K562 (cell line): ENCODE measurements at regions not wholly inside any gene's neighbourhood (a gene's known extent, or its start where the extent isn't known, plus 50 kb on each side); places are given as distances from the start of the nearest gene placed in this dataset.
A peak's percentile ranks its signal among the peaks of the same experiment; 100 is the strongest.

Experiments used
- ATF6 ChIP-seq: sonication (generic); formaldehyde crosslinking; IDR thresholded peaks from 2 replicates; pipeline ENCODE4 v1.4.0; 2020; ENCODE audit warnings: mild to moderate bottlenecking, missing genetic modification reagents
- HDAC6 ChIP-seq: IDR thresholded peaks from 2 replicates; pipeline ENCODE4 v1.6.1; 2012; ENCODE audit warnings: low read depth, mild to moderate bottlenecking, control low read depth, inconsistent platforms, low read length, moderate library complexity
- MEF2D ChIP-seq: conservative IDR thresholded peaks from 2 replicates; pipeline ENCODE4 v1.6.1; 2016; ENCODE audit warnings: low read depth, missing genetic modification characterization, missing compliant biosample characterization
- PKNOX1 ChIP-seq: fragments of 450-650 bp; IDR thresholded peaks from 2 replicates; pipeline ENCODE4 v1.6.1; 2016
- SIN3B ChIP-seq: fragments of 450-650 bp; IDR thresholded peaks from 2 replicates; pipeline ENCODE4 v1.6.1; 2017; ENCODE audit warnings: low read depth, mild to moderate bottlenecking, moderate library complexity
- SPI1 ChIP-seq: IDR thresholded peaks from 2 replicates; pipeline ENCODE4 v1.6.1; 2011; ENCODE audit warnings: low read depth, low read length, control low read depth, borderline replicate concordance
- TFAP4 ChIP-seq: sonication (generic); formaldehyde crosslinking; IDR thresholded peaks from 2 replicates; pipeline ENCODE4 v1.8.0; 2022; ENCODE audit warnings: missing genetic modification reagents, mild to moderate bottlenecking, moderate library complexity, borderline replicate concordance
- THRB ChIP-seq: fragments of 450-650 bp; formaldehyde crosslinking; conservative IDR thresholded peaks from 2 replicates; pipeline ENCODE4 v1.4.0; 2022; ENCODE audit warnings: mild to moderate bottlenecking, missing genetic modification characterization
- ZNF444 ChIP-seq: fragments of 250-450 bp; sonication (Bioruptor Pico); IDR thresholded peaks from 2 replicates; pipeline ENCODE4 v1.4.0; 2020; ENCODE audit warnings: mild to moderate bottlenecking, moderate library complexity
- ZNF592 ChIP-seq: fragments of 450-650 bp; IDR thresholded peaks from 2 replicates; pipeline ENCODE4 v1.6.1; 2017; ENCODE audit warnings: antibody characterized with exemption, mild to moderate bottlenecking

- no peak for TF ChIP-seq THRB (CRISPR knock-in tag)
- no peak for TF ChIP-seq ATF6
- TF ChIP-seq TFAP4 (CRISPR knock-in tag), result no peak
- TF ChIP-seq ZNF444 (CRISPR knock-in tag), result no peak
- TF ChIP-seq MEF2D (tag), result 0 out of 2 replicates have a peak, but pooled peaks have one; percentile 47
- no peak for TF ChIP-seq SPI1
- no peak for TF ChIP-seq HDAC6
- TF ChIP-seq SIN3B, result no peak
- TF ChIP-seq PKNOX1, result peak; percentile 36; the same call in 1 of the 2 replicates
- TF ChIP-seq ZNF592, result peak; percentile 66; the same call in 1 of the 2 replicates
- TF ChIP-seq, all 486 proteins: peak for 10
Observed at GRCh38 chr15:56786966-56787365, 53.7 kb upstream of the ZNF280D start (continued).
